Mammary epithelial cell (primary cell): ENCODE measurements at regions not wholly inside any gene's neighbourhood (a gene's known extent, or its start where the extent isn't known, plus 50 kb on each side); places are given as distances from the start of the nearest gene placed in this dataset.

Experiments
- CTCF ChIP-seq, 2 donors: IDR thresholded peaks in 1 of 2; conservative IDR thresholded peaks in 1 of 2; 2 replicates each; pipeline ENCODE4 v1.5.1; 2011 to 2012; ENCODE audit warnings: inconsistent platforms in 2 of 2, low read length in 2 of 2, mild to moderate bottlenecking in 2 of 2, control low read depth in 1 of 2, low read depth in 1 of 2; ENCODE audit not compliant: insufficient read depth in 1 of 2; ENCODE audit errors: extremely low read depth in 1 of 2
- EZH2 ChIP-seq: IDR thresholded peaks from 2 replicates; pipeline ENCODE4 v1.6.1; 2012; ENCODE audit warnings: low read length, inconsistent platforms, borderline replicate concordance

DNA sequence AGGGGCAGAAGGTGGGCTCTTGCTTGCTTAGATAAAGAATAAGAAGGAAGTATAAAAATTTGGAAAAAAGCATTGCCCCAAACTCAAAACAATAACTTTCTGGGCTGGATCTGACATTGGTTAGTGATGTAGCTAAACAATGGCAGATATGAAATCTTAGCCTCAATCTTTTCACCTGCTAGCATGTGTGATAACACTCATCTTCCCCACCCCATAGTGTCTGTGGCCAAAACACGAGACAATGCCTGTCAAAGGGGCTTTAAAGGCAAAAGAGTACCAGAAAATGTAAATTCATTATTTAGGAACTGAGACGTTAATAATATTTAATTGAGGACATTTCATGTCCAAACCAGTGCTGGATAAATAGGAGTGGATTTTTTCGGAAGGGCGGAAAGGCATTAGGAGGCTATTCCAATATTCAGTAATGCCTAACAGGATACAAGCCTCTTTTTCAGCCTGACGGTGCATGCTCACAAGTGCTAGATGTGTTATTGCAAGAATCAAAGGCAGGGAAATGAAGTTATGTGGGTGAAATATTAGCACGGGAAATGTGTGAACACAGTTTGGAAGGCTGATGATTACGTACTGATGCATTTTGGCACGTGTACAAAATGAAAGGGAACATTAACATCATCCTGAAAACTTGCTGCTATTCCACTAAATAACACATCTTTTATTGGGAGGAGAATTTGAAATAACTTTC lies 395.7 kb downstream of the GALR1 start:
- TF ChIP-seq EZH2, result no peak
- no peak for TF ChIP-seq CTCF (conservative IDR thresholded peaks at IDR 0.05 in 1 of 2, IDR thresholded peaks at IDR 0.05 in 1 of 2; ENCODE audit: extremely low read depth in 1 of 2, insufficient read depth in 1 of 2, low read depth in 1 of 2, low read length in 2 of 2)
